ENCODE measurements at regions not wholly inside any gene's neighbourhood (a gene's known extent, or its start where the extent isn't known, plus 50 kb on each side); places are given as distances from the start of the nearest gene placed in this dataset.

GRCh38 chr12:126891789-126892188 lies 1375.2 kb upstream of the TMEM132C start:
- H3K27ac Mint-ChIP-seq: no peak overlapping the region
- no peaks in the 10 kb centered on the region for H3K27me3 Mint-ChIP-seq
- no peak overlapping the region for H3K4me3 Mint-ChIP-seq
- H3K9me3 Mint-ChIP-seq: peaks cover 1 to 8% (median 4%) of the 10 kb centered on the region in 3 donors
- no peaks in the 10 kb centered on the region for H3K4me1 Mint-ChIP-seq
- H3K36me3 Mint-ChIP-seq: no peaks in the 10 kb centered on the region

- Mint-ChIP-seq H3K27me3 (peaks cover 1% of the 10 kb centered on the region), H3K36me3 (no peaks in the 10 kb centered on the region), H3K4me1 (peaks cover 0 to 3% (median 1%) of the 10 kb centered on the region in 3 donors), H3K9me3 (peaks cover 2 to 9% (median 6%) of the 10 kb centered on the region in 3 donors), H3K27ac (peak overlapping the region in 1 of 3 donors; percentile 9), H3K4me3 (no peak overlapping the region)
These were observed 1370.7 kb upstream of the TMEM132C start for GRCh38 chr12:126895951-126896913.

- peaks cover 0 to 3% (median 1%) of the 10 kb centered on the region in 3 donors for H3K4me1 Mint-ChIP-seq
- peaks cover 2 to 9% (median 3%) of the 10 kb centered on the region in 3 donors for H3K9me3 Mint-ChIP-seq
- H3K36me3 Mint-ChIP-seq: no peaks in the 10 kb centered on the region
- H3K27ac Mint-ChIP-seq: no peak overlapping the region
- peaks cover 1% of the 10 kb centered on the region for H3K27me3 Mint-ChIP-seq
- H3K4me3 Mint-ChIP-seq: no peak overlapping the region
These were observed 1369.9 kb upstream of the TMEM132C start for GRCh38 chr12:126897102-126897501.

GRCh38 chr12:126897778-126898177 lies 1369.2 kb upstream of the TMEM132C start:
- H3K27me3 Mint-ChIP-seq: peaks cover 1% of the 10 kb centered on the region
- peaks cover 0 to 3% (median 1%) of the 10 kb centered on the region in 3 donors for H3K4me1 Mint-ChIP-seq
- no peak overlapping the region for H3K4me3 Mint-ChIP-seq
- H3K9me3 Mint-ChIP-seq: peaks cover 2 to 9% (median 3%) of the 10 kb centered on the region in 3 donors
- no peak overlapping the region for H3K27ac Mint-ChIP-seq
- H3K36me3 Mint-ChIP-seq: no peaks in the 10 kb centered on the region

- Mint-ChIP-seq H3K4me1 (peaks cover 0 to 3% (median 1%) of the 10 kb centered on the region in 3 donors), H3K4me3 (no peak overlapping the region), H3K27me3 (peaks cover 1% of the 10 kb centered on the region), H3K27ac (no peak overlapping the region), H3K9me3 (peaks cover 2 to 6% (median 3%) of the 10 kb centered on the region in 3 donors), H3K36me3 (no peaks in the 10 kb centered on the region)
These were observed 1368.4 kb upstream of the TMEM132C start for GRCh38 chr12:126898562-126898961.

- H3K9me3 Mint-ChIP-seq: peaks cover 2 to 4% (median 3%) of the 10 kb centered on the region in 3 donors
- H3K27me3 Mint-ChIP-seq: peaks cover 1% of the 10 kb centered on the region
- H3K27ac Mint-ChIP-seq: no peak overlapping the region
- H3K4me1 Mint-ChIP-seq: peaks cover 0 to 3% (median 1%) of the 10 kb centered on the region in 3 donors
- no peak overlapping the region for H3K4me3 Mint-ChIP-seq
- no peaks in the 10 kb centered on the region for H3K36me3 Mint-ChIP-seq
These were observed 1366.8 kb upstream of the TMEM132C start for GRCh38 chr12:126899926-126900792.

GRCh38 chr12:126903027-126903876 lies 1363.7 kb upstream of the TMEM132C start:
- H3K9me3 Mint-ChIP-seq: peaks cover 3 to 6% (median 4%) of the 10 kb centered on the region in 3 donors
- H3K36me3 Mint-ChIP-seq: no peaks in the 10 kb centered on the region
- no peaks in the 10 kb centered on the region for H3K27me3 Mint-ChIP-seq
- H3K27ac Mint-ChIP-seq: no peak overlapping the region
- no peak overlapping the region for H3K4me3 Mint-ChIP-seq
- H3K4me1 Mint-ChIP-seq: peaks cover 0 to 3% (median 1%) of the 10 kb centered on the region in 3 donors

- peaks cover 0 to 3% (median 0%) of the 10 kb centered on the region in 3 donors for H3K4me1 Mint-ChIP-seq
- H3K36me3 Mint-ChIP-seq: no peaks in the 10 kb centered on the region
- H3K4me3 Mint-ChIP-seq: peak overlapping the region in 1 of 4 donors; percentile 9
- no peaks in the 10 kb centered on the region for H3K27me3 Mint-ChIP-seq
- no peak overlapping the region for H3K27ac Mint-ChIP-seq
- H3K9me3 Mint-ChIP-seq: peaks cover 1 to 6% (median 4%) of the 10 kb centered on the region in 3 donors
These were observed 1361.2 kb upstream of the TMEM132C start for GRCh38 chr12:126905752-126906151.

- Mint-ChIP-seq H3K9me3 (peaks cover 0 to 4% (median 4%) of the 10 kb centered on the region in 3 donors), H3K36me3 (no peaks in the 10 kb centered on the region), H3K4me3 (no peak overlapping the region), H3K27ac (no peak overlapping the region), H3K27me3 (no peaks in the 10 kb centered on the region), H3K4me1 (no peaks in the 10 kb centered on the region)
These were observed 1358.8 kb upstream of the TMEM132C start for GRCh38 chr12:126907900-126908764.

GRCh38 chr12:126908765-126909142 lies 1358.2 kb upstream of the TMEM132C start:
- no peak overlapping the region for H3K4me3 Mint-ChIP-seq

GRCh38 chr12:126910570-126910969 lies 1356.4 kb upstream of the TMEM132C start:
- no peaks in the 10 kb centered on the region for H3K27me3 Mint-ChIP-seq
- no peaks in the 10 kb centered on the region for H3K36me3 Mint-ChIP-seq
- H3K9me3 Mint-ChIP-seq: peaks cover 0 to 8% (median 4%) of the 10 kb centered on the region in 3 donors
- H3K4me3 Mint-ChIP-seq: no peak overlapping the region
- no peak overlapping the region for H3K27ac Mint-ChIP-seq
- H3K4me1 Mint-ChIP-seq: peaks cover 0 to 3% (median 0%) of the 10 kb centered on the region in 3 donors

More at GRCh38 chr12:126908765-126909142, 1358.2 kb upstream of the TMEM132C start:
- H3K27me3 Mint-ChIP-seq: no peaks in the 10 kb centered on the region
- H3K9me3 Mint-ChIP-seq: peaks cover 0 to 4% (median 4%) of the 10 kb centered on the region in 3 donors
- H3K36me3 Mint-ChIP-seq: no peaks in the 10 kb centered on the region
- H3K4me1 Mint-ChIP-seq: no peaks in the 10 kb centered on the region
- no peak overlapping the region for H3K27ac Mint-ChIP-seq

GRCh38 chr12:126912111-126912510 lies 1354.9 kb upstream of the TMEM132C start:
- Mint-ChIP-seq H3K4me1 (peaks cover 0 to 3% (median 0%) of the 10 kb centered on the region in 3 donors), H3K27ac (no peak overlapping the region), H3K27me3 (no peaks in the 10 kb centered on the region), H3K9me3 (peaks cover 0 to 6% (median 1%) of the 10 kb centered on the region in 3 donors), H3K36me3 (no peaks in the 10 kb centered on the region), H3K4me3 (no peak overlapping the region)

GRCh38 chr12:126914170-126914793 lies 1352.7 kb upstream of the TMEM132C start:
- H3K4me1 Mint-ChIP-seq: peaks cover 0 to 3% (median 0%) of the 10 kb centered on the region in 3 donors
- no peak overlapping the region for H3K4me3 Mint-ChIP-seq
- no peak overlapping the region for H3K27ac Mint-ChIP-seq
- H3K9me3 Mint-ChIP-seq: peaks cover 0 to 9% (median 3%) of the 10 kb centered on the region in 3 donors
- H3K27me3 Mint-ChIP-seq: no peaks in the 10 kb centered on the region
- no peaks in the 10 kb centered on the region for H3K36me3 Mint-ChIP-seq

Measured in IgD-negative memory B cell (primary cell).